NCI-H1092 treated with DMSO at 0.1 percent for 48 hours (cell line): ENCODE measurements at regions not wholly inside any gene's neighbourhood (a gene's known extent, or its start where the extent isn't known, plus 50 kb on each side); places are given as distances from the start of the nearest gene placed in this dataset.
"Not testable (repeated sequence)": the region's sequence is repeated elsewhere in the genome, so short reads cannot be mapped to it uniquely, and the experiment has no call there.

Experiments used
- DNase-seq: peaks from one replicate; lab custom pipeline; 2025; lab: John Stamatoyannopoulos, UW

GRCh38 chr3:28575746-28576613, 227.4 kb upstream of the AZI2 start:
- DNase-seq = peak; percentile 65

GRCh38 chr3:28576614-28577200, 228.1 kb upstream of the AZI2 start:
- DNase-seq = peak; percentile 50

- DNase-seq = no peak
Measured at GRCh38 chr3:28577941-28578500, 229.4 kb upstream of the AZI2 start.

- no peak for DNase-seq
Measured at GRCh38 chr3:28586325-28586724, 237.7 kb upstream of the AZI2 start.

GRCh38 chr3:28587723-28588122, 239.1 kb upstream of the AZI2 start:
- DNase-seq = no peak

- DNase-seq = no peak
Measured at GRCh38 chr3:28590216-28590615, 241.6 kb upstream of the AZI2 start.

GRCh38 chr3:28590860-28591259, 242.2 kb upstream of the AZI2 start:
- no peak for DNase-seq

- DNase-seq = no peak
Measured at GRCh38 chr3:28595372-28595771, 246.7 kb upstream of the AZI2 start.

GRCh38 chr3:28597452-28597851, 248.8 kb upstream of the AZI2 start:
- no peak for DNase-seq

GRCh38 chr3:28598165-28598564, 249.5 kb upstream of the AZI2 start:
- no peak for DNase-seq

GRCh38 chr3:28601291-28601690, 252.7 kb upstream of the AZI2 start:
- DNase-seq = no peak

GRCh38 chr3:28606283-28606682, 257.7 kb upstream of the AZI2 start:
- no peak for DNase-seq

GRCh38 chr3:28612232-28612631, 263.6 kb upstream of the AZI2 start:
- DNase-seq = peak; percentile 66

GRCh38 chr3:28613511-28614106, 265.0 kb upstream of the AZI2 start:
- DNase-seq = no peak

GRCh38 chr3:28615071-28615470, 266.4 kb upstream of the AZI2 start:
- no peak for DNase-seq

- DNase-seq = no peak
Measured at GRCh38 chr3:28615971-28616370, 267.3 kb upstream of the AZI2 start.

- DNase-seq = no peak
Measured at GRCh38 chr3:28617821-28618220, 269.2 kb upstream of the AZI2 start.

GRCh38 chr3:28623106-28623505, 274.5 kb upstream of the AZI2 start:
- DNase-seq = no peak

GRCh38 chr3:28624084-28624483, 275.5 kb upstream of the AZI2 start:
- DNase-seq = no peak

GRCh38 chr3:28627843-28628242, 279.2 kb upstream of the AZI2 start:
- not testable (repeated sequence) for DNase-seq

- no peak for DNase-seq
Measured at GRCh38 chr3:28634019-28634418, 285.4 kb upstream of the AZI2 start.

GRCh38 chr3:28637742-28638141, 289.1 kb upstream of the AZI2 start:
- DNase-seq = no peak

GRCh38 chr3:28645149-28645548, 296.5 kb upstream of the AZI2 start:
- no peak for DNase-seq
